ENCODE measurements at regions not wholly inside any gene's neighbourhood (a gene's known extent, or its start where the extent isn't known, plus 50 kb on each side); places are given as distances from the start of the nearest gene placed in this dataset.

DNA sequence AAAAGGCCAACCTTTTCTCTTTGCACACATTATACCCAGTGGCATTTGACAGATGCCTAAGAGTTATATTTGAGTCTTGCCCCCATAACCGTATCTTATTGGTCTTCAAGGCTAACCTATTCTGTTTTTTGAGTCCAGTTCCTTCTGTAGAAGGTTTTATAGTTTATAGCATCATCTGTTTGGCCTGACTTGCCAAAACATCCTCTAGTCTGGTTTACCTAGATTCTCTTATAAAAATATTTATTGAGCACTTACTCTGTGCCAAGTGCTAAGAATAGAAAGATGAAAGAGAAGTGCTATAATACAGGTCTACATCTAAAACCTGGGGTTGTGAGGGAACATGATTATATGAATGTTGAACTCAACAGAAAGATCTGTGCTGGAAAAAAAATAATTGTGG lies 55.9 kb upstream of the PIP4K2A start (continued):
- TF ChIP-seq, protein P1, sequence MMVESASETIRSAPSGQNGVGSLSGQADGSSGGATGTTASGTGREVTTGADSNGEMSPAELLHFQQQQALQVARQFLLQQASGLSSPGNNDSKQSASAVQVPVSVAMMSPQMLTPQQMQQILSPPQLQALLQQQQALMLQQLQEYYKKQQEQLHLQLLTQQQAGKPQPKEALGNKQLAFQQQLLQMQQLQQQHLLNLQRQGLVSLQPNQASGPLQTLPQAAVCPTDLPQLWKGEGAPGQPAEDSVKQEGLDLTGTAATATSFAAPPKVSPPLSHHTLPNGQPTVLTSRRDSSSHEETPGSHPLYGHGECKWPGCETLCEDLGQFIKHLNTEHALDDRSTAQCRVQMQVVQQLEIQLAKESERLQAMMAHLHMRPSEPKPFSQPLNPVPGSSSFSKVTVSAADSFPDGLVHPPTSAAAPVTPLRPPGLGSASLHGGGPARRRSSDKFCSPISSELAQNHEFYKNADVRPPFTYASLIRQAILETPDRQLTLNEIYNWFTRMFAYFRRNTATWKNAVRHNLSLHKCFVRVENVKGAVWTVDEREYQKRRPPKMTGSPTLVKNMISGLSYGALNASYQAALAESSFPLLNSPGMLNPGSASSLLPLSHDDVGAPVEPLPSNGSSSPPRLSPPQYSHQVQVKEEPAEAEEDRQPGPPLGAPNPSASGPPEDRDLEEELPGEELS (CRISPR knock-in tag; IDR thresholded peaks at IDR 0.05), result no peak
- TF ChIP-seq SOX15 (CRISPR knock-in tag; IDR thresholded peaks at IDR 0.05) (no peak), NR2C2 (CRISPR knock-in tag; IDR thresholded peaks at IDR 0.05) (no peak), GRHL2 (CRISPR knock-in tag; IDR thresholded peaks at IDR 0.05; ENCODE audit: insufficient replicate concordance, severe bottlenecking) (no peak), SMAD4 (CRISPR knock-in tag; IDR thresholded peaks at IDR 0.05) (no peak), CBFB (CRISPR knock-in tag; IDR thresholded peaks at IDR 0.05; ENCODE audit: low read depth) (no peak), FOXK1 (CRISPR knock-in tag; IDR thresholded peaks at IDR 0.05) (no peak), GTF2I (CRISPR knock-in tag; conservative IDR thresholded peaks at IDR 0.05) (no peak)
- TF ChIP-seq, protein P2, sequence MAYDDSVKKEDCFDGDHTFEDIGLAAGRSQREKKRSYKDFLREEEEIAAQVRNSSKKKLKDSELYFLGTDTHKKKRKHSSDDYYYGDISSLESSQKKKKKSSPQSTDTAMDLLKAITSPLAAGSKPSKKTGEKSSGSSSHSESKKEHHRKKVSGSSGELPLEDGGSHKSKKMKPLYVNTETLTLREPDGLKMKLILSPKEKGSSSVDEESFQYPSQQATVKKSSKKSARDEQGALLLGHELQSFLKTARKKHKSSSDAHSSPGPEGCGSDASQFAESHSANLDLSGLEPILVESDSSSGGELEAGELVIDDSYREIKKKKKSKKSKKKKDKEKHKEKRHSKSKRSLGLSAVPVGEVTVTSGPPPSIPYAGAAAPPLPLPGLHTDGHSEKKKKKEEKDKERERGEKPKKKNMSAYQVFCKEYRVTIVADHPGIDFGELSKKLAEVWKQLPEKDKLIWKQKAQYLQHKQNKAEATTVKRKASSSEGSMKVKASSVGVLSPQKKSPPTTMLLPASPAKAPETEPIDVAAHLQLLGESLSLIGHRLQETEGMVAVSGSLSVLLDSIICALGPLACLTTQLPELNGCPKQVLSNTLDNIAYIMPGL (CRISPR knock-in tag; IDR thresholded peaks at IDR 0.05), result no peak

DNA sequence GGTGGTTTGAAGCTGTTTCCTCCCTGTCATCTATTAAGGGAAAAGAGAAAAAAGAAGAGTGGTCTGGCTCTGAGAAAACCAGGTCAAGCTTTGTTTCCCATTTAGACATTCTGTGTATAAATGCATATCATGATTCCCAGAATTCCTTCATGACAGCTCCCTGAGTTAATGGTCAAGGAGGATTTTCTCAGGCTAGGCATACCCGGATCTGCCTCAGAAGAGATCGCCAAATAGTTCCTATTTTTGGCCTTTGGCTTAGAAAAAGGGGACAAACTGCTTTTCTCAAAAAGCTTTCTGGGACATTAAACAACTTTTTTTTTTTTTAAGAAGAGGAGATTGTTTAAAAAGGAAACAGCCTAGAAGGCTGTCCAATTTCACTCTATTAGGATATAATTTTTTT lies 53.5 kb upstream of the PIP4K2A start:
- ChIA-PET POLR2A (interaction anchor here (0.6 kb wide), 1 partner anchor 95 kb away, joined by 3 read pairs; no protein-coding TSS in a partner anchor), CTCF (no interaction called here)
- Mint-ChIP-seq H3K27ac (no peak overlapping the region), H3K36me3 (peaks cover 6% of the 10 kb centered on the region; the same call in 1 of the 2 replicates), H3K4me3 (no peak overlapping the region), H3K4me1 (no peaks in the 10 kb centered on the region), H3K27me3 (ENCODE audit: low read depth) (no peaks in the 10 kb centered on the region; the same call in 1 of the 2 replicates), H3K9me3 (peaks cover 28% of the 10 kb centered on the region)
- no peak for DNase-seq (ENCODE audit: low spot score)
- no peak for ATAC-seq
- TF ChIP-seq, protein P3, sequence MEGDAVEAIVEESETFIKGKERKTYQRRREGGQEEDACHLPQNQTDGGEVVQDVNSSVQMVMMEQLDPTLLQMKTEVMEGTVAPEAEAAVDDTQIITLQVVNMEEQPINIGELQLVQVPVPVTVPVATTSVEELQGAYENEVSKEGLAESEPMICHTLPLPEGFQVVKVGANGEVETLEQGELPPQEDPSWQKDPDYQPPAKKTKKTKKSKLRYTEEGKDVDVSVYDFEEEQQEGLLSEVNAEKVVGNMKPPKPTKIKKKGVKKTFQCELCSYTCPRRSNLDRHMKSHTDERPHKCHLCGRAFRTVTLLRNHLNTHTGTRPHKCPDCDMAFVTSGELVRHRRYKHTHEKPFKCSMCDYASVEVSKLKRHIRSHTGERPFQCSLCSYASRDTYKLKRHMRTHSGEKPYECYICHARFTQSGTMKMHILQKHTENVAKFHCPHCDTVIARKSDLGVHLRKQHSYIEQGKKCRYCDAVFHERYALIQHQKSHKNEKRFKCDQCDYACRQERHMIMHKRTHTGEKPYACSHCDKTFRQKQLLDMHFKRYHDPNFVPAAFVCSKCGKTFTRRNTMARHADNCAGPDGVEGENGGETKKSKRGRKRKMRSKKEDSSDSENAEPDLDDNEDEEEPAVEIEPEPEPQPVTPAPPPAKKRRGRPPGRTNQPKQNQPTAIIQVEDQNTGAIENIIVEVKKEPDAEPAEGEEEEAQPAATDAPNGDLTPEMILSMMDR (IDR thresholded peaks at IDR 0.05), result no peak
- no peak for TF ChIP-seq CREB1 (CRISPR knock-in tag; IDR thresholded peaks at IDR 0.05)
- TF ChIP-seq ATF1 (CRISPR knock-in tag; IDR thresholded peaks at IDR 0.05), result no peak
- TF ChIP-seq, protein P4, sequence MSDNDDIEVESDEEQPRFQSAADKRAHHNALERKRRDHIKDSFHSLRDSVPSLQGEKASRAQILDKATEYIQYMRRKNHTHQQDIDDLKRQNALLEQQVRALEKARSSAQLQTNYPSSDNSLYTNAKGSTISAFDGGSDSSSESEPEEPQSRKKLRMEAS (CRISPR knock-in tag; IDR thresholded peaks at IDR 0.05), result no peak
- no peak for TF ChIP-seq ESRRA (CRISPR knock-in tag; IDR thresholded peaks at IDR 0.05; ENCODE audit: borderline replicate concordance)
- TF ChIP-seq, protein P5, sequence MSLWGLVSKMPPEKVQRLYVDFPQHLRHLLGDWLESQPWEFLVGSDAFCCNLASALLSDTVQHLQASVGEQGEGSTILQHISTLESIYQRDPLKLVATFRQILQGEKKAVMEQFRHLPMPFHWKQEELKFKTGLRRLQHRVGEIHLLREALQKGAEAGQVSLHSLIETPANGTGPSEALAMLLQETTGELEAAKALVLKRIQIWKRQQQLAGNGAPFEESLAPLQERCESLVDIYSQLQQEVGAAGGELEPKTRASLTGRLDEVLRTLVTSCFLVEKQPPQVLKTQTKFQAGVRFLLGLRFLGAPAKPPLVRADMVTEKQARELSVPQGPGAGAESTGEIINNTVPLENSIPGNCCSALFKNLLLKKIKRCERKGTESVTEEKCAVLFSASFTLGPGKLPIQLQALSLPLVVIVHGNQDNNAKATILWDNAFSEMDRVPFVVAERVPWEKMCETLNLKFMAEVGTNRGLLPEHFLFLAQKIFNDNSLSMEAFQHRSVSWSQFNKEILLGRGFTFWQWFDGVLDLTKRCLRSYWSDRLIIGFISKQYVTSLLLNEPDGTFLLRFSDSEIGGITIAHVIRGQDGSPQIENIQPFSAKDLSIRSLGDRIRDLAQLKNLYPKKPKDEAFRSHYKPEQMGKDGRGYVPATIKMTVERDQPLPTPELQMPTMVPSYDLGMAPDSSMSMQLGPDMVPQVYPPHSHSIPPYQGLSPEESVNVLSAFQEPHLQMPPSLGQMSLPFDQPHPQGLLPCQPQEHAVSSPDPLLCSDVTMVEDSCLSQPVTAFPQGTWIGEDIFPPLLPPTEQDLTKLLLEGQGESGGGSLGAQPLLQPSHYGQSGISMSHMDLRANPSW (CRISPR knock-in tag; conservative IDR thresholded peaks at IDR 0.05; ENCODE audit: low read depth), result no peak
- no peak for TF ChIP-seq SOX15 (CRISPR knock-in tag; IDR thresholded peaks at IDR 0.05)

DNA sequence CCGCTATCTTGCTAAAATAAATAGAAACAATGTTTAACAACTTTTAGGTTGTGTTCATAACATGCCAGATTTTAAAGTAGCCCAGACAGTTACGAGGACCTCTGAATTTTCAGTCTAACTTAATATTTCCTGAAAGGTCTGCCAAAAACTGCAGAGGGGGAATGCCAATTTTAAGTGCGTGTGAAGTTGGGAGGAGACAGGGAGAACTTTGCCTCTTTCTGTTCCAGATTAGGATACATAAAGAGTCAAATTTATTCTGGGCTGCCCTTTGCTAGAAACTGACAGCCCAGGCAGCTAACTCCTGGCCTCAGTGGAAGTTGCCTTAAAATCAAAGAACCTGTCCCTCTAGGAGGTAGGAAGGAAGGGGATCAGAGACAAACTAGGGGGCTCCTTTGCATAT lies 52.3 kb upstream of the PIP4K2A start:
- DNase-seq (ENCODE audit: low spot score) (no peak), ATAC-seq (no peak)
- no peaks in the 10 kb centered on the region; the same call in 1 of the 2 replicates for H3K27me3 Mint-ChIP-seq (ENCODE audit: low read depth)
- peaks cover 2% of the 10 kb centered on the region; the same call in 1 of the 2 replicates for H3K4me1 Mint-ChIP-seq
- ChIA-PET POLR2A (no interaction called here), CTCF (no interaction called here)
- TF ChIP-seq ZNF121 (CRISPR knock-in tag; IDR thresholded peaks at IDR 0.05), result no peak
- TF ChIP-seq ETV6 (CRISPR knock-in tag; IDR thresholded peaks at IDR 0.05), result no peak
- H3K9me3 Mint-ChIP-seq, result peaks cover 23% of the 10 kb centered on the region
- no peak overlapping the region for H3K27ac Mint-ChIP-seq
- peaks cover 5% of the 10 kb centered on the region; the same call in 1 of the 2 replicates for H3K36me3 Mint-ChIP-seq
- no peak overlapping the region for H3K4me3 Mint-ChIP-seq
